H4 (cell line): ENCODE measurements at regions not wholly inside any gene's neighbourhood (a gene's known extent, or its start where the extent isn't known, plus 50 kb on each side); places are given as distances from the start of the nearest gene placed in this dataset.

ENCODE experiments used
- DNase-seq: peaks from one replicate; pipeline ENCODE4 v3.0.0-alpha.2; 2015; ENCODE audit warnings: low spot score

DNA sequence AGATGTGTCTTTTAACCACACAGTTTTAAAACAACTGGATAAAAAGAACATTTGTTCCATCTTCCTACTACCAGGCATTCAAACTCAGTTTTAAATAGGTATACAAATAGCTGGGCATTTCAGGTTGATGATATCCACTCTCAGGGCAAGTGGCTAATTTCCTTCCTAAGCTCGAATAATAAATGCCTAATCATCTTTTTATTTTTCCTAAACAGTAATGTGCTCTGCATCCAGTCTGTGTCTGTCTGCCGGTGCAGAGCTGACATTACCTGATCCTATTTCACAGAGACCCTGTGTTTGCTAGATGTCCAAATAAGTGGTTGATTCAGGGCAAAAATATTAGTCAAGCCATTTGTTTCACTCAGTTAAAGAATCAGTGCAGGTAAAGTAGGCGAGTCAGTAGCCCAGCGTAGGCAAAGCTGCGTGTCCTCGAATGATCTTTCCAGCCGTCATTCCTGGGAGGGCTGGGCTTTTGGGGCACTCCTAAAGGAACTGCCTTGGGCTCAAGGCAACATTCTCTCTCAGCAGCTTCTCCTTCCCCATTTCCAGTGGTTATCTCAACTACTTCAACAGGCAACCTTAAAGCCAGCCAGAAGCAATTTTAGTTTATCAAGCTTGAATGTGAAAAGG lies 74.2 kb upstream of the BMP2 start:
- DNase-seq: no peak

DNA sequence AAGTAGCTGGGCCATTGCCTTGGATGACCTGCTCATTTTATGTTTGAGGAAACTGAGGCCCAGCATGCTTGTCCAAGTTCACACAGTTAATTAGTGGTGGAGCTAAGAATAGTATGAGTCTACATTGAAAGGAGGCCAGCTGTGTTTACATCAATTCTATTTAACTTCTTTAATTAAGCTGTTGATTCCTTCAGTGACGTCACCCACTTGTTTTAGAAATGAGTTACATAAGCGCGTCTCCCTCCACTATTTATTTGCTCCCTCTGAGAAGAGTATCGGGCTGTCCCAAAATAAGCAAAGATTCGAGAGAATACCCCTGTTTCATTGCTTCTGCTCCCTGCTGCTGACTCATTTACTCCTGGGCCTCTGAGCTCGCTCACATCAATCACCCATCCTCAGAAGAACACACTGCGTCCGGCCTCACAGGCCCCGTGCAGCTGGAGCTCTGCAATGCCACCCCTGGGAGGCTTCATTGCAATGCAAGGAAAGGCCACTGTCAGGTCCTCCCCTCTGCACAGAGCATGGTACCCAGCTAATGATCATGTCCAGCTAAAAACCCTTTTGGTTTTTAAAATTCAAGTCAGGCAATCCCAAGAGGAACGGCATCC lies 74.8 kb upstream of the BMP2 start:
- DNase-seq: no peak

DNA sequence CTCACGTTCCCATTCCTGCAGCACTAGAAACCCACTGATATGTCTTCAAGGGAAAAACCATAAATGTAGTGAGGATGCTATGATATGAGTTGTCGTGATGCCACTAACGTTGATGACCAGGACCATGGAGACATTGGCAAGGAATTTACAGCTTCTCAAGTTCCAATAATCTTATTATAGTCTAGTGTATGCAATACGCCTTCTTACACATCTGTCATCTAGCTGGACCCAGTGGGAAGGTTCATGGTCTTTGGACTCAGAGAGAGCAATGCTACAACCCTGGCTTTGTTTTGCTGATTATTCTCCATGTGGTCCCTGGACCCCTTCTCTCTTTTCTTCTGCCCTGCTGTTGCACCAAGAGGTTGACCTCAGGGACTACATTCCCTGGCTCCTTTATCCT lies 76.0 kb upstream of the BMP2 start:
- no peak for DNase-seq

DNA sequence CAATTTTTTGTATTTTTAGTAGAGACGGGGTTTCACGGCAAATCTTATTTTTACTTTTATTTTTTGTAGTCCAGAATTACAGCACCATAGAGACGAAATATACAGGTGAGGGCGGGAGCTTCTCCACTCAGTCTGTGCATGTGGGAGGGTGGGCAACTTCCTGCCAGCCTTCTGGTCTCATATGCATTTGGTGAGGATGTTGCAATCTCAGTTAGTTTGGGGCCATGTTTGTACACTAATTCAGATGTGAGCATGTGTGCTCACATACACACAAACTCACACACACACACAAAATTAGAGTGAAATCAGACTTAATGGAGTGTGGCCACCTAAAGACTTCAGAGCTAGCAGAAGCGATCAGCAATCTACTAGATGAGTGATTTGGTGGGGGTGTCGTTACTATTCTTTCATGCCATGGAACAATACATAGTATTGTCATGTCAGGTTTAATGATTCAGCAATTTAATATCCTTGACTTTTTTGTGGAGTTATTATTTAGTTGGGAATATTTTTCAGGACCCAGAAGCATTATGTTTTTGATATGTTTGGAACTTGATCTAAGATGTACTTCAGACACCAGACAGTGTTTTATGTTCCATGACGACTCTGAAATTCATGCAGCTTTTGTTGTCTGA lies 78.0 kb upstream of the BMP2 start:
- DNase-seq: no peak

DNA sequence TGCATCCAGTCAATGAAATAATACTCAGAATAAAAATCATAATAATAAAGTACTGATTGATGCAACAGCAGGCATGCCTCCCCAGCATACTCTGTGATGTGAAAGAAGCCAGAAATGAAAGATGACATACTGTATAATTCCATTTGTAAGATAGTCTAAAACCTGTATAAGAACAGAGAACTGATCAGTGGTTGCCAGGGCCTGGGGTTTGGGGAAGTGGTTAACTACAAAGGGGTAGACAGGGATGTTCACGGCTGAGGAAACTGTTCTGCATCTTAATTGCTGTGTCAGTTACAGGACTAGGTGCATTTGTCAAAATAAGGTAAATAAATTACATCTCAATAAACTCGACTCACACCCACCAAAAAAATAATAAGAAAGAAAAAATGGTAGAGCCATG lies 81.3 kb upstream of the BMP2 start:
- no peak for DNase-seq

DNA sequence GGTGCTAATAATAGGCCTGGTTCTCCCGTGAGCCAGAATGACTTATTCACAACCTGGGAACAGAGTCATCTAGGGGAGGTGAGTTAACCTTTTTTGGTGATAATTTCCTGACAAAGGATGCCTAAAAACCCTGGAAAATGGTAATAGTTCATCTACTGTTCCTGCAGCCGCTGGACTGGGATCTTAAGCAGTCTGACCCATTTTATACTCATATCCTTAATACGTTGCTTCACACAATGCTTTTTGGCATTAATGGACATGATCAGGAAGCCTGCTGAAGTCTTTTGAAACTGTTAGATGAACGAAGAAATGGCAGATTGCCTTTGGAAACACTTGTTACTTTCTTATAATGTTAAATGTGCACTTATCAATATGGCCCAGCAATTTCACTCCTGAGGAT lies 81.9 kb upstream of the BMP2 start:
- DNase-seq: no peak

DNA sequence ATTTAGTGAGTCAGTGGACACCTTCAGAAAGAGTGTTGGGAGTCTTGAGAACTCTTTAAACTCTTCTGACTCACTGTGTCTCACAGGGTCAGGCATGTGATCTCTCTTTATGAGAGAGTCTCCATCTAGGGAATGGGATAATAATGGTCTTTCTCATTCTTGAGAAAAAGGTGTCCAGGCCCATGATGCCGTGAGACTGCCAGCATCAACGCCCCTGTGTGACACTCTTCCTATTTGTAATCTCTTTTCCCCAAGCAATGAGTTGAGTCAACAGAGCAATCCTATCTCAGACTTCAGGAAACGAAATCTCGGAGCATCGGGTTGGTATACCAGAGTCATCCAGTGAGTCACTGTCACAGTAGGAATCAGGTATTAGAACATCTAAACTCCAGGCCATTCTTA lies 82.3 kb upstream of the BMP2 start:
- no peak for DNase-seq

DNA sequence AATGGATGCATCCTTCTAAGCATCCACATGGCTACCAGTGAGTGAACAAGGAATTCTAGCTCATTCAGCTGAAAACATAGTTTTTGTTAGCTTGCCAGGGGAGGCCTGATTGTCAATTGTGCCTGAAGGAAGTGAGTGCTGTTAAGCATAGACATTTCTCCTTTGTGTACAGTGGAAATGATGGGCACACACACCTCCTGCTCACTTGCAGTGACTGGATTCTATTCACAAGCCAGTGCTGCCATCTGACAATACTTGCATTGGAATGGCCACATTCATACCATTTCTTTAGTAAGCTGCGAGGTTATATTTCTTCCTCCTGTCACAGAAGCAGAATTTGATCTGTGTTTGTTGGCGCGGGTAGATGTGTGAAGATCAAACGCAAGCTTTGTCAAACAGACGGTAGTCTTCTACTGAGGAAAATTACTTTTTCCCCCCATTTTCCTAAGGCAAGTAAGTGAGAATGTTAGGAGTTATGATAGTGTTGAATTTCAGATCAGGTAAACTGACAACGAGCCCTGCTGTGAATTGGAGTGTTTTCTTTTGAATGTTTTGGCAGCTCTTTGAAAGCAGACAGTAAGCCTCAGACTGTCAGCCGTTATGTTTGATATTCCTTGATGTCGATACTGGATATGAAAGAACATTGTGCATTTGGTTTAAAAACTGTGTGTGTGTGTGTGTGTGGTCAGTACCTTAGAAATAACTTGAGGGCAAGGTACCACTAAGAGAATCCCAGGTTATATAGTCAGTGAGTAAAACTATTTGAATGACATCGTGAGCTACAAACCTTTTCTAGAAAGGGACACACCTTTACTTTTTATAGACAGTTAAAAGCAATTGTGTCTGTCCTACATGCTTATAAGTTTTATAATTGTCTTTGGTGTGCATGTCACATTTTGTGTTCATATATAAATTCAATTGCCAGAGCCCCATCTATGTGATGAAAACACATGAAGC lies 84.2 kb upstream of the BMP2 start:
- no peak for DNase-seq

DNA sequence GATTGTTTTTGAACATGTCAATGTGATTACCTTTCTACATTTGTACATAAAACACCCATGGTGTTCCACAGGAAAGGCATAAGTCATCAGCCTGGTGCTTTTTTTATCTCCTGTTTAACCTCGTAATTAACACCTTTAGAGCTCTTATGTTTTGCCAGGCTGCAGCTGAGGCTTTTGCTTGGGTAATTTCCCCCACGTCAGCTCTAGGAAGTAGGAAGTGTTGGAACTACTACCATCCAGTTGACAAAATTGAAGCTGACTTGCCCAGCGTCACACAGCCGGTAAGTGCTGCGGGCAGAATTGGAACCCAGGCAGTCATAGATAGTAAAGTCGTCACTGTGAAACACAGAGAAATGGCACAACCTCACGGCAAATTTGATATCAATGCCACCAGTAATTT lies 86.6 kb upstream of the BMP2 start:
- DNase-seq: no peak

DNA sequence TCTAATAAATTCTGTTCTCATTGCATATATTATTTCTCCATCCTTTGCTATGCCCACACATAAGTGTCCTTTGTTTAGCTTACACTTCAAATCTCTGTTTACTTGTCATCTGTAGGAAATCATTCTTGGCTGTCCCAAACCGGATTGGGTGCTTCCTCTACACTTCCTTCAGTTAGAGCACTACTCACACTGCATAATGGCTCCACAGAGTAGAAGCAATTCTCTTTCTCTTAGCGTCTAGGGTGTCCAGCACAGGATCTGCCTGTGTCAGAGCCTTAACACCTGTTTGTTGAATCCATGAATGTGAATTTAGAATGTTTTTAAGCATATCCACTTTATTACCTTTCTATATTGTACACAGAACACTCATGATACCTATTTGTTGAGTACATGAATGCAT lies 87.0 kb upstream of the BMP2 start:
- no peak for DNase-seq

DNA sequence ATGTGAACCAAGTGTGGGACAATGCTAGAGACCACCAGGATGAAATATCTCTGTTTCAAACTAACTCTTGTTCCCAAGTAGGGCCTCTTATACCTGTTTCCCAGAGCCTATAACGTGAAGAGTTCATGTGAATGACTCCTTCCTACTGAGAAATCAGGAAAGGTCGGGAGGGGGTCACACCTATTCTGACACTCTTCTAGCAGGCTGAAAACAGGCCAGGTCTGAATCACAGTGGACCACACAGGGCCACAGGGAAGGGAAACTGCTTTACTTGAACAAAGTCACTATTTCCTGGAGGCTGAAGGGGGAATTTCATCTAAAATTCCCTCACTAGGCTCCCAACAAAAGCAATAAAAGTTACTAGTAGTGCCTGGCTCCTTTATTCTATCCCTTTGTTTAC lies 88.4 kb upstream of the BMP2 start:
- DNase-seq: no peak

DNA sequence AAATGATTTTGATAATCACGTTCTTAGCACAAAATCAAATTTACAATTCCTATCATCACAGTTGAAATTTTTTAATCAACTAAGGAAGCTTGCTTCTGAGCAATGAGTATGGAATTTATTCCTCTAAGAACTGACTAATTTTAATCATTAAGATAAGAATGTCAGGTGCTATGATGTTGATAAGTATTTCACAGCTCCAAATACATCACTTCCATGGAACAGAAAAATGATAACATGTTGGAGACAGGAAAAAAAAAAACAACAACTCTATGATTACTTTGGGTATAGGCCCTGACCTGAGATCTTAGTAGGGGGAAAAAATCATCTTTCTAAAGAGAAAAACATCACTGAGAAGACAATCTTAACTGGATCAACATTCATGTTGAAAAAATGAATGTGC lies 89.4 kb upstream of the BMP2 start:
- no peak for DNase-seq

DNA sequence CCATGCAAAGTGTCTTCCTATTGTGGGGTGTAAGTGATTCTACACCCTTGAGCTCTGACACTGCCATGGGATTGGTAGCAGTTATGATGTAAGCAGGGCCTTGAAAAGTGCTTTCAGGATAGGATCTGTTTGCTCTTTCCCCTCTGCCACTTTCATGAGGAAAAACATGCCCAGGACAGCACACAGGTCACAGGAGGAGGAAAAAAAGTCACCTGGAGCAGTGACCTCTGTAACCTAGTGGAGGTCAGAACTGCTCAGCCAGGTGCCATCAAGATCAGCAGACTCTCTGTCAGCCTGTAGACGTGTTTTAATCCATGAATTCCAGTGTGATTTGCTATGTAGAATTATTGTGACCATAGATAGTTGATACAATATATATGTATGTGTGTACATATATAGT lies 92.7 kb upstream of the BMP2 start:
- DNase-seq: no peak

DNA sequence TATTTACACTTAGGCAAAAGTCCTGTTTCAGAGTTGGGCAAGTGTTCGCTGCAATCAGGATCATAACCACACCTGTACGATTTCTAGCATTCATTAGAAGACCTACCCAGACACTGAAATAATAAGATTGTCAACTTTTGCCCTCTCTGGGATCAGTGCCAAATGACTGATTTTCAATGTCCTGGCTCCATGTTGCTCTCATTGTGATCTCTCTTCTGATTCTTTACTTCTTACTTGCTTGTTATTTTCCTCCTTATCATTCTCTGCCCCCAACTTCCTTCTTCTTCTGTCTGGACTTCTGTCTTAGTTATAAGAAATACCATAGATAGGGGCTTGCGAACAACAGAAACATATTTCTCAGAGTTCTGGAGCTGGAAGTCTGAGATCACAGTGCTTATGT lies 94.4 kb upstream of the BMP2 start:
- DNase-seq: no peak

DNA sequence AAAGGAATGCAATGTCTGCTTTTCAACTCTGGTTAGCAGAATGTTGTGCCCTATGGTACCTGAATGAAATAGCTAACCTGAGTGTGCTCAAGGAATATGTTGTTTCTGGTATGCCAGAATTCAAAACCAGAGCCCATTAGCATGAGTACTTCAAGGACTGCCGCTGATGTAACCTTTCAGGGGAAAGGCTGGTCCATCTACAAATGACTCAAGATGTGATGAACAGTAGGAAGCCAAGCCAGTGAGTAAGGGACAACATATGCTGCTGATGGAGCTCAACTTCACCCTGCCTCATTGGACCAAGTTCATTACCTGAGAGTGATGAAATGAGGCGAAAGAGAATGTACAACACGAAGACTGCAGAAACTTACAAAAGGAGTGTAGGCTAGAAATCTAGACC lies 95.7 kb upstream of the BMP2 start:
- no peak for DNase-seq

DNA sequence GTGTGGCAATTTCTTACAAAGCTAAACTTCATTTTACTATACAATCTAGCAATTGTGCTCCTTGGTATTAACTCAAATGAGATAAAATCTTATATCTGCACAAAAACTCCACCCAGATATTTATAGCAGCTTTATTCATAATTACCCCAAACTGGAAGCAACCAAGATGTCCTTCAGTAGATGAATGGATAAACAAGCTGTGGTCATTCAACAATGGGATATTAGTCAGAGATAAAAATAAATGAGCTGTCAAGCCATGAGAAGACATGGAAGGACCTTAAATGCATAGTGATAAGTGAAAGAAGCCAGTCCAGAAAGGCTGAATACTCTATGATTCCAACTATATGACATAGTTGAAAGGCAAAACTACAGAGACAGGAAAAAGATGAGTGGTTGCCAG lies 98.9 kb upstream of the BMP2 start:
- DNase-seq: no peak

DNA sequence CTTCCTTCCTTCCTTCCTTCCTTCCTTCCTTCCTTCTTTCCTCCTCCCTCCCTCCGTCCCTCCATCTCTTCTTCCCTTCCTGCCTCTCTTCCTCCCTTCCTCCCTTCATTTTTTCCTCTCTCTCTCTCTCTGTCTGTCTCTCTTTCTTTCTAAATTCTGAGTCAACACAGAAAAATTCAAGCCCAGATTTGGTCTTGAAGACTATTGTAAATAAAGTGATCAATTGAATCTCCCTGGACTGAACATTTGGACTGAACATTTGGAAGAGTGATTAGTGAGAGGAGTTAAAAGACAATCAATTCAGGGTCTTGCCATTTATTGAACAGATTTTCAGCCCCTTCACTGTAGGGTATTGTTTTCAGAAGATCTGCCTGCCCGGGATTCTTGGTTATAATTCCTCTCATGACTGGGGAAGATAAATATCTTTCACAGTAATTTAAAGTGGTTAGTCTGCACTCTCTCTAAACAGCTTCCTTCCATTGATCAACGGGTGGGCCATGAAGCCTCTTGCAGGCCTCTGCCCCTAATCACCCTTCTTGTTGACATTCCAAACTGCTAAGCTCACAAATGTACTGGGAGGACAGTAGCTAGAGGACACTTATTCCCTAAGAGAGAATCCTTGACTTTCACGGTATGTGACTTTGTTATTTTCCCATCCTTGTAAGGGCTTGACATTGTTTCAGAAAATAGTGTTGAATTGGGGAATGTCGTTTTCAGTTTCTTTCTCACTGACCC lies 101.7 kb upstream of the BMP2 start:
- DNase-seq: no peak

DNA sequence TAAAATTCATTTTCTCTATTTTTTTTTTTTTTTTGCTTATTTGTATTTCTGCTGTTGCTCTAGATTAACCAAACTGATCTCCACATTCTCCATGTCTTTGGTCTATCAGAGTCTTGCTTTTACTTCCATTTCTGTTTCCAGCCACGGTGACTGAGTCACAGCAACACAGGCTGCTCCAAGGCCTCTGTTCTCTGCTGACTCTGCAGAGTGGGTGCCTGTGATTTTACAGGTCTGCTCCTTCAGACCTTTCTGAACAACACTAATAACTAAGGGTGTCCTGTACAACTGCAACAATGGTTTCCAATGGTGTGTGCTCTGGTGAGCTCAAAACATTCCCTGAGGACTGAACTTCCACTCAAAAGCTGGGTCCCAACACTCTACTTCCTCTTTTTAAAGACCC lies 102.3 kb upstream of the BMP2 start:
- no peak for DNase-seq

DNA sequence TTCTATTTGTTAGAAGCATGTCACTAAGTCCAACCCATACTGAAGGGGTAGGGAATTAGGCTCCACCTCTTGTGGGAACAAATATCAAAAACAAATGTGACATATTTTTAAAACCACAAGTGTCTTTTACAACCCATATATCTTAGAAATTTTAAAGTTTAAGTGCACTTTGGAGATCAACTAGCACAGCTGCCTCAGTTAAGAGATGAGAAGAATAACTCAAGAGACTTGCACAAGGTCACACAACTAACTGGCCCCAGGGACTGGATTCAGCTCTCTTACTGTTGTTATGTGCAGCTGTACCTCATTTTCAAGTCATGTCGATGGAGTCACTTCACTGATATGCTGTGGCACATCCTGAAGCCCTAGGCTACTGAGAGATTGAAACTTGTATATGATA lies 102.9 kb upstream of the BMP2 start:
- DNase-seq: no peak

DNA sequence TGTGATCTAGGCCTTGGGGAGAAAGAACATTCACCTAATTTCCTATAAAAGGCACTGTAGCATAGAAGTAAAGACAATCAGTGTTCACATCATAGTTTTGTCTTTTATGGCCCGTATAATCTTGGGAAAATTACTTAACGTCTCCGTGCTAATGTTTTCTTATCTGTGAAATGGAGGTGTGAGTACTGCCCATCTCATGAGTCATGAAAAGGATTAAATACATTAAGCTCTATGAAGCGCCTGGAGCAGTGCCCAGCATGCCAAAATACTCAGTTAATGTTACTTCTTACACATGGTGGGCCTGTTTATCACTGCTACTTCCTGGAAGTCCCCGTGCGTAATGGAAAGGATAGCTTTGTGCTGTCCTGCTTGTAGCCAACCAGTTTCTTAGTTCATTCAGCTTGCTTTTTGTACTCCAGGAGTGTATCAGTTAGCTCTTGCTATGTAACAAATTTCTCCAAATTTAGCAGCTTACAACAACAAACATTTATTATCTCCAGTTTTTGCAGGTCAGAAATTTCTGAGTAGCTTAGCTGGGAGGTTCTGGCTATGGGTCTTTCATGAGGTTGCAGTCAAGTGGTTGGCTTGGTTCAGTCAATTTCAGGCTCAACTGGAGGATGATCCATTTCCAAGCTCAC lies 103.6 kb upstream of the BMP2 start:
- no peak for DNase-seq

DNA sequence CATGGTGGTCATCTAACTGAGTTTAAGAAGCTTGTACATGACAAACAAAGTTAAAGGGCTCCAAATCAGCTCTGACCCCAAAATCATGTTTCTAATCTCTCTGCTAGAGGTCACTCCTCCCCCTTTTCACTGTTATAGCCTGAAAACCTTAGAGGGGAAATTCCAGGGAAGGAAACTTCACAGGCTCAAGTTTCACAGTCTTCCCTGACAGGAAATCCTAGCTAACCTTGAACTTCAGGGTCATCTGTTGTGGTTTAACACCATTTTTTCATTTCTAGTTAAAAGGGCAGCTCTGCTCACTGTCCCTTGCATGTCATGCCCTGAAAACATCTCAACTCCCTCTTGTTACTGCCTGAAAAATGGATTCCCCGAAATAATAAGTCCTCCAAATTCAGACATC lies 104.4 kb upstream of the BMP2 start:
- DNase-seq: no peak
